T-helper 1 cell (primary cell): ENCODE measurements at regions not wholly inside any gene's neighbourhood (a gene's known extent, or its start where the extent isn't known, plus 50 kb on each side); places are given as distances from the start of the nearest gene placed in this dataset.

ENCODE experiments used
- DNase-seq, 5 donors: peaks; one replicate each; pipeline ENCODE4 v3.0.0-alpha.2; 2012 to 2020

DNA sequence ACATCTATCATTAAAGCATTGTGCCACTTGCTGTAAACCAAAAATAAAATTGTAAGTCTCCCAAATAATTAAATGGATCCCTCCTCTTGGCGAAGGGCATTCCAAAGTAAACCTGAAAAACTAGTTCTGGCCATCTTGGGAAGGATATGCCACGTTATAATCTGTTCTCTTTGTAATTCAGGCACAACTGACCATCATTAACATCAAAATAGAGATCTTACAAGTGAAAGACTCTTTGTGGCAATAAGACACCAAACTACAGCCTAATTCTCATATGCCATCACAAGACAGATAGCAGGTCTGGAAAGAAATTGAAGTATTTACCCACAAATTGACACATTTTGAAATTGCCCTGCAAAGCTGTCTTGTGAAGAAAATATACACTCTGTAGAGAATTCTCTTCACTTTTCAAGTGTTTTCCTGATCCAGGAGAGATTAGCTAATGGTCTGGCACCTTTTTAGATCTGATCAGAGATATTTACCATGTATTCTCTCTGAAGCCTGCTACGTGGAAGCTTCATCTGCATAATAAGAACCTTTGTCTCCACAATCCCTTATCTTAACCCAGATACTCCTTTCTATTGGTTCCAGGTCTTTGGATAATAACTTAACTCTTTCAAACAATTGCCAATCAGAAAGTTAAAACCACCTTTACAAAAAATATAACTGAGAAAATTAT, 630.4 kb upstream of the CCDC179 start:
- no peak for DNase-seq

DNA sequence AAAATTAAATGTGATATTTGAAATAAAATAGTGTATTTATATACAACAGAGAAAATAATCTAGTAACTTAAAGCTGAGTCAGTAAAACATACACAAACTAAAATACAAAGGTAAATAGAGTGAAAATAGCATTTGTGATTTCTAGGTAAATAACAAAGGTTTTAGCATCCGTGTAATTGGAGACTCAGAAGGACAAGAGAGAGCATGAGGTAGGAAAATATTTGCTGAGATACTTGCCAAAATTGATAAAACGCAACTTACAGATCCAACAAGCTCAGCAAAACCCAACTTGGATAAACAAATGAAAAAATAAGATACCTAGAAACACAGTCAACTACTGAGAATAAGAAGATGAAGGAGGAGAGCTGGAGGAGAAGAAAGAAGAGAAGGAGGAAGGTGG, 634.7 kb upstream of the CCDC179 start:
- DNase-seq: no peak

DNA sequence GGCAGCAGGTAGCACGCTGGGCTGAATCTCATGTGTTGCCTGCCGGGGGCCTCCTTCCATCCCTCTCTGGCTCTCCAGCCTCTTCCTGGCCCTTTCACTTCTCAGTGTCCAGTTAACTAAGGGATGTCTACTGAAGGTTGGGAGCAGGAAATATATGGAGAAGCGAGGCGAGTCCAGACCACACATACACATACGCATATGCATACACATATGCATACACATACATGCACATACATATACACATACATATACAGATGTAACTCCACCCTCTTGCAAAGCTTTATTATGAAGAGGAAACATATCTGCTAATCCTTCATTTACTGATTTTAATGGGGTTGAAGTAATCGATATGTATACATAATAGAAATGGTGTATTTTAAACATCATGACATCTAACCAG, 636.1 kb upstream of the CCDC179 start:
- DNase-seq: no peak

DNA sequence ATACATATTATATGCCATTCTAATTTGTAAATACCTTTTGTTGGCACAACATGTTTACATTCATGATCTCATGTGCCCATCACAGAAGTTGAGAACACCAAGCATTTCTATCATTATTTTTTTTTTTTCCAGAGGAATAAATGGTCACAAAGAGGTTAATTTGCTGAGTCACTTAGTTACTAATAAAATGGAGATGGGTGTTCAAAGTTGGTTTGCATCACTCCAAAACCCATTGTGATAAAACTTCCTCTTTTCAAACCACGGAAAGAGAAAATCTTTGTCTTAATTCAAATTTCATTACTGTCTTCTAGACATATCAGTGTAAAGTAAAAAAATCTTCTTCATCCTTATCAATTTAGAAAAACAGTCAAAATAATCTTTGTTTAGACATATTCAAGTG, 636.8 kb upstream of the CCDC179 start:
- no peak for DNase-seq

DNA sequence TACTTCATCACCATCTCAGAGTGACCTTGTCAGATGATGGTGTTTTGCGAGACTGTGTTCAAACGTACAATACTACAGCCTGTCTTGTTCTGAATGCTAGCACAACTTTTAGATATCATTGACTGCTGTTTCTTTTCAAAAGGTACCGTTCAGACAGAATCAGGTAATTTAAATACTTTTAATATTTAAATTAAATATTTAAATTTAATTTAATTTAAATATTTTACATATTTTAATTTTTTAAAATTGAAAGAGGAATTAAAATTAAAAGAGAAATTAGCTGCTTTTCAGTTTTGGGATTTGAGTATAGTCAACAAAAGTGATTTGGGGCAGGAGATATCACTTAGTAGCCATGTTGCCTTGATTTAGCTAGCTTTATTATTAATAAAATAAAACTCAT, 642.1 kb upstream of the CCDC179 start:
- no peak for DNase-seq

DNA sequence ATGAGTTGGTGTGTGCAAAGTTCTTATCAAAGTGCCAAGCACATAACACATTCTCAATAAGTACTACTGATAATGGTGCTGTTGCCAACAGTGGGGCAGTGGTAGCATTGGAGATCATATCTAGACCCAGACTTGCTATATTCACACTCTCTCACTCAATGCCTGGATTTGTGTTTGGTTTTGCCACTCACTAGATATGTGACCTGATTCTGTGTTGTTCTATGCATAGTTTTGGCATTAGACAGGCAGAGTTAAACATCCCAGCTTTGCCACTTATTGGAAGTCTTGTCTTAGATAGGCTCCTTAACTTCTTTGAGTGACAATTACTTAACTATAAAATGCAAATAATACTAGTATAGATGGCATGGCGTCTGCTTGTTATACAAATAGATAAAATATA, 642.6 kb upstream of the CCDC179 start:
- DNase-seq: no peak

DNA sequence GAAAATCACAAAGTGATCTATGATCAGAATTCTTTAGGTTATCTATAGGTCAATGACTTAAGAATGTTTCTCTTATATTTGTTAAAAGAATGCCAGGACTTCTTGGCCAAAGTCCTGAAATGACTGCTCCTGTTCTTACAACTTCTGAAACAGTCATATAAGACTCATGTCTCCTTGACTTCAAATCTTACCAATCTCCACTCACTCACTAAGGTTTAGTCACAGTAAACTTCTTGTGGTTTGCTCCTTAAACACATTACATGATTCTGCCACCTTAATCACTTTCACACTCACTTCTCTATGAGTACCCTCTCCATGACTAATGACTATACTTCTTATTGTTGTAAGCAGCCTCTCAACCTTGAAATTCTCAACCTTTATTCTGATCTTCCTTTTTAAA, 648.7 kb upstream of the CCDC179 start:
- DNase-seq: no peak

DNA sequence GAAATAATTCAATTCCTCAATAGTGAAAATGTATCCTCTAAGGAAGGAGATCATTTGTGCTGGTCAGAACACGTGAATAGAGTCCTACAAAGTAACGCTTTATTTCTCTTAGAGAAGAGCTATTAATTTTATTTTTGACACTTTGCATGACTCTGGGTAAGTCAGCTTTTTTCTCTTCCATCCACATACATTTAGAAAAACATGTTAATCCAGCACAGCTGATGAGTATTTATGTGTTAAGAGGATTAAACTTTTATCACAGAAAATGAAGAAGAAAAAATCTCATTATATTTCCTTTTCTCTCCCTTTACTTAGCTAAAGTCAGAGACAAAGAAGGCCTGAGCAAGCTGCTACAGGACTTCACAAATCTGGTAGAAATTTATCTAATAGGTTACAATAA, 649.5 kb upstream of the CCDC179 start:
- no peak for DNase-seq

DNA sequence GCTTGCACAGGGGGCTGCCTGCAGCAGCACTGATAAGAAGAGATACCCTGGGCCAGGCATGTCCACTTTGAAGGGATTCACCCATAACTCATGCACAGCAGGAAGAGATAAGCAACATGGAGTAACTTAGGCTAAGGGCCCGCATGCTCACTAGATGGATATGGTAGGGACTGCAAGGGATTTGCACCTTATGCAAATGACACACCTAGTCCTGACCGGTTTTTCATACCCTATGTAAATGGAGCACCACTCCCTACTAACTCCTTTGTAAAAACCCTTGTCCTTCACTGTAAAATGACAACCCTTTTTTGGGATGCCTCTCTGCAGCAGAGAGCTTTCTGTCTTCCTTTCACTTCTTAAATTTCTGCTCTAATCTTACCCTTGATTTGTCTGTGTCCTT, 658.9 kb upstream of the CCDC179 start:
- no peak for DNase-seq

DNA sequence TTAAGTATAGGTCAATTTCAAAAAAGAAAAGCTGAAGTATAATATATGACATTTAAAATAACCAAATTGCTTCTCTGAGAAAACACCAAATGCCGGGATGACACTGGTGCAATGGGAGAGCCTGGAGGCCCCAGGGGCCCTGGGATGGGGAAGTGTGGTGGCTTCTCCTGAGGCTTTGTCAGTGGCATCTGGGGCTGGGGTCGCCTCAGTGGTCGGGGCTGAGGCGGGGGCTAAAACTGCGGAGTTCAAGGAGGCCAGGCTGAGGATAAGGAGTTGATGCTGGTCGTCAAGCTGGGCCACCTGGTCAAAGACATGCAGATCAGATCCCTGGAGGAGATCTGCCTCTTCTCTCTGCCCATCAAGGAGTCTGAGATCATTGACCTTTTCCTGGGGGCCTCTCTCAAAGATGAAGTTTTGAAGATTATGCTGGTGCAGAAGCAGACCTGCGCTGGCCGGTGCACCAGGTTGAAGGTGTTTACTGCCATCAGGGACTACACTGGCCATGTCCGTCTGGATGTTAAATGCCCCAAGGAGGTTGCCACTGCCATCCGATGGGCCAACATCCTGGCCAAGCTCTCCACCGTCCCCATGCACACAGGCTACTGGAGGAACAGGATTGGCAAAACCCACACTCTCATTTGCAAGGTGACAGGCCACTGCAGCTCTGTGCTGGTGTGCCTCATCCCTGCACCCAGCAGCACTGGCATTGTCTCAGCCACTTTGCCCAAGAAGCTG, 660.1 kb upstream of the CCDC179 start:
- no peak for DNase-seq

DNA sequence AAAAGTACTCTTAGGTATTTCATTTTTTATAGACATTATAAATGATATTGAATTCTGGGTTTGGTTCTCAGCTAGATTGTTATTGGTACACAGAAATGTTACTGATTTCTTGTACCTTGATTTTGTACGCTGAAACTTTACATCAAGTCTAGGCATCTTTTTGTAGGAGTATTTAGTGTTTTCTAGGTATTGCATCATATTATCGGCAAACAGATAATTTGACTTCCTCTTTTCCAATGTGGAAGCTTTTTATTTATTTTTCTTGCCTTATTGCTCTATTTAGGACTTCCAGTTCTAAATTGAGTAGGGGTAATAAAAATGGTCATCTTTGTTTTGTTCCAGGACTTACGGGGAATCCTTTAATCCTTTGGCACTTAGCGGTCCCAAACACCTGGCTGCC, 676.6 kb upstream of the CCDC179 start:
- DNase-seq: no peak

DNA sequence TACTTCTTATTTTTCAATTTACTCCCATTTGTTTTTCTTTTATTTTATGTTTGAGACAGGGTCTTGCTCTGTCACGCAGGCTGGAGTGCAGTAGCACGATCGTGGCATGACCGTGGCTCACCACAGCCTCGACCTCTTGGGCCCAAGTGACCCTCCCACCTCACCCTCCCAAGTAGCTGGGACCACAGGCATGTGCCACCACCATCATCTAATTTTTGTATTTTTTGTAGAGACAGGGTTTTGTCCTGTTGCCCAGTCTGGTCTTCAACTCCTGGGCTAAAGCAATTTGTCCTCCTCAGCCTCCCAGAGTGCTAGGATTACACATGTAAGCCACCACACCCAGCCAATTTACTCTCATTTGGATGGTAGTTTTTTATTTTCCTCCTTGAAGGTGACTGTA, 679.3 kb upstream of the CCDC179 start:
- no peak for DNase-seq

DNA sequence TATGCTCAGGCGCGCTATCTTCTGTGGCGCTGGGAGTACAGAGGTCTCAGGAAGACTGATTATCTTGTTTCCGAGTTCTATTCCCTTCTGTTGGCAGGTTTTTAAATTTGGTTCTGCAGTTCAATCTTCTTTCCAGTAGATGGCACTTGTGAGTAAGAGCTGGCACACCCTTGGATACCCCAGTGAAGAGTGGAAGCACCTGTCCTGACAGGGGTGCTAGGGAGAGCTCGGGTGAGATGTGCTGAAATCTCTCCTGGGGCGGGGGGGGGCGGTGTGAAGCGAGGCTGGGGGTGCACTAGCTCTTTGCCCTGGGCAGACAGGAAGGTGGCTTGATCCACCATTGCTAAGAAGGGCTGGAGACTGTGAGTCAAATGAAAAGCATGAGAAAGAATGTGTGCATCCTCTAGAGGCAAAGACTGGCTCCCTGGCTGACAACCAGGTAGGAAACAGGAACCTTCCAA, 679.9 kb upstream of the CCDC179 start:
- peak in 1 of 5 donors; percentile 6 for DNase-seq

DNA sequence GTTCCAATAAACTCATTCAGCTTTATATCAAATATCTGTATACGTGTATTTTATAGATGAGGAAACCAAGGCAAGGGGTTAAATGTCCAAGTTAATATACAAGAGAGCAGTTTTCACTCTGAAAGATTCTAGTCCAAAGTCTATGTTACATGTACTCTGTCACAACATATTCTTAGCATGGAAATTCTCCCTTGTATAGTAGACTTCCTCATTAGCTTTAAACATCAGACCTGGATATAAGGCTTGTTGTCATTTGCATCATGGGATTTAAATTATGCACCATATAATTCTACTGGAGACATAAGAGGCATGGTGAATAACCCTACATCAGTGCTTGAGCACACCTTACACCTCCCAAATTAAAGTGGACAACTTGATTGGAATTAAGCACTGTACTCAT, 681.9 kb upstream of the CCDC179 start:
- no peak for DNase-seq

DNA sequence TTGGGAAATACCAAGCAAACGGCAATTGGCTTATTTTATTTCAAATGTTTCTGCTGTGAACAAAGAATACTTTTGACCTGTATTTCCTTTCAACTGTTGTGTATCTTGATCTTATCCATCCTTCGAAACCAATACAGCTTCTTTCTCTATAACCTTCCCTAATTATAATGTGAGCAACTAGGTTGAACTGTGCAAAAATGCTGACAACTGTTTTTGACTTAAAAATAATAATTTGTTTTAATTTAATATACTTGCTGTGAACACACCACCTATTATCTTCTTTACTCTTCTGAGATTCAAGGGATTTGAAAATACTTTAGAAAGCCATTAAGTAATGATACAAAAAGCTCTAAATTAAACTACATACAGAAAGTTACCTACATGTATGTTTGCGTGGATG, 682.5 kb upstream of the CCDC179 start:
- no peak for DNase-seq

DNA sequence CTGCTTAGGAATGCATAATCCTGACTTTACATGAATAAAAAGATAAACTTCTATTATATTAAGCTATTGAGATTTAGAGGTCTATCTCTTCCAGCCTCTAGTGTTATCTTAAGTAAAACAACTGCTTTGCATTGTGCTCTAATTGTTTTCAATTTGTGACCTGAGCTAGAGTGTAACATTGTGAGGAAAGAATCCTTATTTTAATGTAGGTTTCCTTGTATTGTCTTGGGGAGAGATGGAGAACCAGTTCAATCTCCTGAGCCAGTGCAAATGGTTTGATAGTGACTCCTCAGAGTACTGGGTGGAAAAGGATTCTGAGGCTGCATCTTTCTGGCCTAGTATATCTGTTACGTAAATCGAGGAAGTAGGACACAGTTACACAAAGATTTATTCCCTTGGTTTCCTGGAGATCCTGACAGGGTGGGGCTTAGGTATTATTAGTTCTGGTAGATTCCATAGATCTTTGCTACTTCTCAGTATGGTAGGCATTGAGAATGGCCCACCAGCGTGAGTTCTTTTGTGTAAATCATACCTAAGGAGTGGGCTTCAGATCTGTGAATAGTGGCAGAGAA, 683.5 kb upstream of the CCDC179 start:
- no peak for DNase-seq

DNA sequence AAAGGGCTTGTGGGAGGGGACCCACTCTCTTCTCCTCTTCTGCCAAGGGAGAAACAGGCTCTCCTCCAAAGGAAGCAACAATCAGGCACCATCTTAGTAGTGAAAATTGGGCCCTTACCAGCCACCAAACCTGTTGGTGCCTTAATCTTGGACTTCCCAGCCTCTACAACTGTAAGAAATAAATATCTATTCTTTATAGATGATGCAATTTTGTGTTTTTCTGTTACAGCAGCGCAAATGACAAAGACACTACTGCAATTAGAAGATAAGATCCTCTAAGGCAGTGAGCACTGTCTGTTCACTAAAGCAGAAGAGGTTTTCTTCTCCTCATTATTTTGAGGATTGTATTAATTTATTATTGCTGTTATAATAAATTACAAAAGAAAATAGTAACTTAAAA, 691.4 kb upstream of the CCDC179 start:
- no peak for DNase-seq

DNA sequence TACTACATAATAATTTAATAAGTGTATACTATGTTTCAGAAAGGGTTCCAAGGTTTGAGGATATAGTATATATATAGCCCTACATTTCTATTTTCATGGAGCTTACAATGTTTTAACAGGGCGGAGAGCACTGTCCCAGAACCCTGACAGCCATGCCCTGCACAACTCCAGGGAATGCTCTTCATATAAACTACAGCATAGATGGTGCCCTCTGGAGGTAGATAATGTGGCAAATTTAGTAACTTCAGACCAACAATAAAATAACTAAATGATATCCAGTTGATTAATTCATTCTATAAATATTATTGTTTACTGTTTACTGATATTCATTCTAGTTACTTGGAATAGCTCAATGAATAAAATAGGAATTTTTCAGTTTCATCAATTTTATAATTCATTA, 693.7 kb upstream of the CCDC179 start:
- no peak for DNase-seq

DNA sequence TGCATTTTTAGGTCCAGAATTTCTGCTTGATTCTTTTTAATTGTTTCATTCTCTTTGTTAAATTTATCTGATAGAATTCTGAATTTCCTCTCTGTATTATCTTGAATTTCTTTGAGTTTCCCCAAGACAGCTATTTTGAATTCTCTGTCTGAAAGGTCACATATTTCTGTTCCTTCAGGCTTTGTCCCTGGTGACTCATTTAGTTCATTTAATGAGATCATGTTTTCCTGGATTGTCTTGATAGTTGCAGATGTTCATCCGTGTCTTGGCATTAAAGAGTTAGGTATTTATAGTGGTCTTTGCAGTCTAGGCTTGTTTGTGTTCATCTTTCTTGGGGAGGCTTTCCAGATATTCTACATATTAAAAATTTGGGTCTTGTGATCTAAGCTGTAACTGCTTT, 694.8 kb upstream of the CCDC179 start:
- no peak for DNase-seq

DNA sequence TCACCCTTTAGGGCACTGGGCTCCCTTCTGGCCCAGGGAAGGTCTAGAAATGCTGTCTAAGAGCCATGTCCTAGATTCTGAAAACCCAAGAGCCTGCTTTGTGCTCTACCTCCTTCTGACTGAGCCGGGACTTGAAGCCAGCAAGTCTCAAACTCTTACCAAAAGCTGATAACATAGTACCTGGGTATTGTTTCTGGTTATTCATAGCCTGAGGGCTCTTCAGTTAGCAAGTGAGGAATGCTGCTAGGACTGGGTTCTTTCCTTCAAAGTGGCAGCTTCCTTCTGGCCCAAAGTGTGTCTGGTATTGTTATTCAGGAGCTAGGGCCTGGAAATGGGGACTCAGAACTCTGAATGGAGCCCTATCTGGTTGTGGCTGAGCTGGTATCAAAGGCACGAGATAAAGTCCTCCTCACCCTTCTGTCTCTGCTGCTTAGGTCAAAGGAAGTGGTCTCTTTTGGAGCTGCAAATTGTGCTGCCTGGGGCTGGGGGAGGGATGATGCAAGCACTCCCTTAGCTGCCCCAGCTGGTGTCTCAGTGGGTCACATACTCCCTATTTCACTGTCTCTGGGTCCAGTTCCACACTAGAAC, 696.0 kb upstream of the CCDC179 start:
- DNase-seq: no peak

DNA sequence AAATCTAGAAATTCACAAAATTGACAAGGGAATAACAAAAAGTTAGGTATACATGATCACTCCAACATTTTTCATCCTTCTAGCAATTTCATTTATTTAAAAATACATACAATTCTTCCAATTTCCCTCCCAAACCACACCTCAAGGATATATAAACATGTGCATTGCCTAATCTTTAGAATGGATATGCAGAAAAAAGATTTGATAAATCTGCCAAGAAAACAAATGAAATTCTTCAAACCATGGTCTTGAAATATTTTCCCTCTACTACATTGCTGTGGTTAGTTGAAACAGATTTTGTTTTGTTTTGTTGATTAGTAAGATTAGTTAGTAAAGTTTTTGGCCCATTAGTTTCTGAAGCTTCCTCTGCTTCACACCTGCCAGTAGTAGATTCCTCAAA, 703.3 kb upstream of the CCDC179 start:
- DNase-seq: no peak

DNA sequence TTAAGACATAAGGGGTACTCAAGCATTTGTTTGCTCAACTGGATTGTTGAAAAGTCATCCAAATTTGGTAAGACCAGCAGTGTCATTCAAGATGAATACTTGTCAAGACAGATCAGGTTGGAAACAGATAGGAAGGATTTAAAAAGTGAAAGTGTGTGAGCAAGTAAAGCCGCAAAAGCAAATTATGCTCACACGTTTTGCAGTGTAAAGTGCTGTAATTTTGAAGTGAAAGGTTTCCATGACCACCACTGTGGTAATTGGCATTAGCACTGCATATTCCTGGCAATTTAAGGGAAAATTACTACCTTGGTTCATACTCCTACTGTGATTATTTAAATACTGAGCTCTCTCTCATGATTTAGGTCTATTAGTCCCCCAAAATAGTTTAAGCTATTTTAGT, 704.1 kb upstream of the CCDC179 start:
- DNase-seq: no peak

DNA sequence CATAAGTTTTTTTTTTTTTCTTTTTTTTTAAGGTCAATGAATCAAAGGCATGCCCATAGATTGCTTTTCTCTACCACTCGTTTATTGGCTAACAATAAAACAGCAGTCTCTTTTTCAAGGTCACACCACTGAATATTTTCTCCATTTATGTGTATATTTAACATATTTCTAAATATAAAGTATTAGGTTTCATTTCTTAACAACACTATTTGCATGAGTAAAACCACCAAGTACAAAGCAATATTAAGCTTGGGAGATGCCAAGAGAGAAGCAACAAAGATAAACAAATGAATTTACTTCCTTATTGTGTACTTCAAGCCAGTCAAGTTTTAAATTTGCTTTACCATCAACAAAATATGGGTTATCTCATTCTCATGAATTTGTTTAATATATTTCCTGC, 708.9 kb upstream of the CCDC179 start:
- no peak for DNase-seq

DNA sequence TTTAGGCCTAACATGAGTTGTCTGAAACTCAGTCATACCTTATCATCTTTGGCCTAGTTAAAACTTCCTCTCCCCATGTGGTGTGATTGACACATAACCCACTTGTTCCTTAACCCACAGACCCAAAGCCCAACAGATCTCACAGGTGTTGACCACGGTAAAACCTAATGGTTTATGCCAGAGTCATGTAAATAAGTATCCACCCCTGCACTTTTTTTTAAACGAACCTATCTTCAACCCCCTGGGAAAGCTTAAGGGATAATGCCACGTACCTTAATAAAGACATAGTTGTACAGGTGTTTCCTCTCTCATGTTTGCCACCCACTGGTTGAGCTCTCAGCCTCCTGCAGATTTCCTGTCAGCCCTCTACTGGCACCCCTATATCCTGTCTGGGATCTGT, 709.3 kb upstream of the CCDC179 start:
- DNase-seq: no peak
